ENCODE measurements at regions not wholly inside any gene's neighbourhood (a gene's known extent, or its start where the extent isn't known, plus 50 kb on each side); places are given as distances from the start of the nearest gene placed in this dataset.
"Not testable (repeated sequence)": the region's sequence is repeated elsewhere in the genome, so short reads cannot be mapped to it uniquely, and the experiment has no call there.

DNA sequence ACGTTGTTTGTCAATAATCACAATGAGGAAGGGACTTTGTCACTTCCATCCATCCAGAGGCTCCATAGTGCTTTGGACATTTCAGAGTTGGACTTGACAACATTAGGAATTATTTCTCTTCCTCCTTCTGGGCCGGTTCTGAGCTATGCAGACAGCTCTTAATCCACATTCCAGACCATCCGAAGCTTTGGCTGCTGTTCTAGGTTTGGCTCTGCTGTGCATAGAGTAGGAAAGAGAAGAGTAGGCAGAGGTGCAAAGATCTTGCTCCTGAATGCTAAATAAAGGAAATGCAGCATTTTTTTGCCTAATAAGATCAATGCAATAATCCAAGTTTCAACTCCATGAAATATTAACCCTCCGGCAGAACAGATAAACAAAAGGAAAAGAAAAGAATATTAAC, 216.3 kb upstream of the PRNP start:
- DNase-seq (ENCODE audit: low read depth), result no peak

DNA sequence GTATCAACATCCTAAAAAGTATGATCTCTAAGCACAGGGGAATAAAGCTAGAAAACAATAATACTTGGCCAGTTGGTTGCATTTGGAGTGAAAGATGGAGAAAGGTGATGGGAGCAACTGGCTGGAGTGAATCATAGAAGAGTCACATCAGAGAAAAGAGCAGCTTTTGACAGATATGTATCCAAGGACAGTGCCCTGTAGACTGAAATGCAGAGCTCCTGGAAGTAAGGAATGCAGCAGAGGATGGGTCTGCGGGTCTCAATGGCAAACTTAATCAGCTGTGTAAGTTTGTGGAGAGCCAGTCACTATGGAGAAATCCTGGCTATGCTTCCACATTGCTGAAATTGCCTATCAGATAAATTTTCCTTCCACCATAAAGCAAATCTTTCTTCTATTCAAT, 218.1 kb upstream of the PRNP start:
- DNase-seq (ENCODE audit: low read depth), result no peak

DNA sequence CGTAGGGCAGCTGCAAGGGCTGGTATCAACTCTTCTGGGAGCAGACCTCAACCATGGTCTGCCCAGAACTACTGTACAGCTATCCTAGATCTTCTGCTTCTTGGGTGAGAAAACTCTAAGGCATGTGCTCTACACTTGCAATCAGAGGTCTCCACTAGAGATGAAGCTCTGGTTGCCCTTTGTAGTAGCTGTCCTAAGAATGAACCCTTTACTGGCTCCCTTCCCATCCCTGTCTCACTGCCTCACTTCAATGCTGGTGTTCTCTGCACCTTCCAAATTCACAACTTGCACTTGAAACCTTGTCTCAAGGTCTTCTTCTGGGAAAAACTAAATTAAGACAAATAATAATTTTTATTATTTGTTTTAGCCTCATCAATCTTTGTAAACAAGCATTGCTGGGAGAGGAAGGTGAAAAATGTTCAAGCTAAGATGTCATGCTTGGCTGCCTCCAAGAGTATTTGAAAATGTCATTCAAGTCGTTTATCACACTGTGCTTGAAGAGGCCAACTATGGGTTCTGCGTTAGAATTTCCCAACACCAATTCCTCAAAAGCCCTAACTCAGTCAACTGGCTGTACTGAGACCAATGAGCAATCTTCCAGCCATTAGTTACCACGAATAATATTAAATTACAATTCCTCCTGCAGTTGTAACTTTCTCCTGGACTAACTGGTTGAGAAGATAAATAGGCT, 216.9 kb upstream of the ADRA1D start:
- no peak for DNase-seq (ENCODE audit: low read depth)

DNA sequence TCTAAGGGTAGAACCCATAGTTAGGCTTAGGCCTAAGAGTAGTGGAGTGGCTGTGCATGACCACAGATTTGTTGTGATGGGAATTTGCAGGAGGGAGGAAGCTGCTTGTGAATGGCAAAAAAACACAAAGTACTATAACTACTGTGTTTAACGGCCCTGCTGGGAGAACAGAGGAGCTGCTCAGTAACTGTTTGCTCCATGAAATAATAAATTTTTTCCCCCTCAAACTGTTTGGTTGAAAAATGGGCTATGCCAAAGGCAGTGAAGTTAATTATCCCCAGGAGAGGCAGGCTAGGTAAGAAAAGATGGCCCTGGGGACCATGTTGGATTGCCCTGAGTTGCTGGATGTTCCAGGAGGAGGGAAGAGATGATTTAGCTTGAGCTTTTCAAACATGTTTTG, 216.1 kb upstream of the ADRA1D start:
- no peak for DNase-seq (ENCODE audit: low read depth)

DNA sequence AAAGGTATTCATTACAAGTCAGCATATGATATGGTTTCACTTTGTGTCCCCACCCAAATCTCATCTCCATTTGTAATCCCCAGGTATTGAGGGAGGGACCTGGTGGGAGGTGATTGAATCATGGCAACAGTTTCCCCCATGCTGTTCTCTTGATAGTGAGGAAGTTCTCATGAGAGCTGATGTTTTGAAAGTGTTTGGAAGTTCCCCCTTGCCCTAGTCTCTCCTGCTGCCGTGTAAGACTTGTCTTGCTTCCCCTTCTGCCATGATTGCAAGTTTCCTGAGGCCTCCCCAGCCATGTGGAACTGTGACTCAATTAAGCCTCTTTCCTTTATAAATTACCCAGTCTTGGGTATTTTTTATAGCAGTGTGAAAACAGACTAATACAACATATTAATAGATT, 213.7 kb upstream of the ADRA1D start:
- DNase-seq (ENCODE audit: low read depth), result not testable (repeated sequence)

DNA sequence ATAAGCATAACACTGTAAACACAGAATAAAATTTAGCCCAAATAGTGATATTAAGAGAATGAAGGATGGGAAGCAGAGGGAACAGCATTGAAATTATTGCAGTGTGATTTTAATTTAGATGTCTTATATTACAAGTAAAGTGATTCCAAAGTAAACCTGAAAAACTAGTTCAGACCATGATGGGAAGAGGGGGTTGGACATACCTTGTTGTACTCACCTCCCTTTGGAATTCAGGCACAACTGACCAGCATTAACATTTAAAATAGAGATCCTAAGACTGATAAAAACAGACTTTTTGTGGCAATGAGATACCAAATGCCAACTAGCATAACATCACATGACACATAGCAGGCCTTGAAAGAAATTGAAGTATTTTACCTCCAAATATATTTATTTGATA, 210.0 kb upstream of the ADRA1D start:
- no peak for DNase-seq (ENCODE audit: low read depth)

DNA sequence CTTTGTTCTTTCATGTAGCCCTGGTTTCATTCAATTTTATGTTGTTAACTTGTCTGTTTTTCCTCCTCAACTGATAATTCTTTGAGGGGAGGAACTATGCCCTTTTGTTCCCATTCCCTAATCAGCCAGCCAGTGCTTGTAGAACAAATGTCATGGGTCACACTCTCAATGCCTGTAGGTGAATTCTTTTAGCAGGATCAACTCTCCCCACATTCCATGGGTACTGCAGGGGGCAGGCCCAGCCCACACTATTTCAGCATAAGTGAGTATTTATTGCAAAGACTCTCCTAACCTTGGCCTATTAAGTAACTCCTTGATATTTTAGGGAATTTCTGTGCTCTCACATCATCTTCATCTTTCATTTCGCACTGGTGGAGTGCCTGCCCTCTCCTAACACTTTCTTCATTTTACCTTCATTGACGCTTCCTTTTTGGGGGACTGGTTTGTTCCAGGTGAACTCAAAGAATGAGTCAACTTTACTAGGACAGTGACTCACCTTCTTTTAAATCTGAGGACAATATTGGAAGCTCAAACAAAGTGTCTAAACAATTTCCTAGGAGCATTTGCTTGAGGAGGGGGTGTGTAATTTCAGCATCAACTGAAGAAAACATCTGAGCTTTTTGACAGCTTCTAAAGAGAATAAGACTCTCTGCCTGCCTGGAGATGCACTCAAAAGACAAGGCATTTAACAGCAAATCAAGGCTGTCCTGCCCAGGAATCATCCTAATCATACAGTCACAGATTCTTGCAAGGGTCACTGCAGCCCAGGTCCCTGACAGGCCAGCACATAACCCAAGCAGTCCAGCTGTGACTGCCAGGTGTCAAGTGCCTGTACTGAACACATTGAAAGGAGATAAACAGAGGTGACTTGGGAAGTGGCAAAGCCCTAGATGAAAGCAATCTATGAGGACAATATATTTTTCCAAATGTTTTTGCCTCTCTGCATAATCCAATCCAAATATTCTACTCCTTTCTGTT, 208.8 kb upstream of the ADRA1D start:
- DNase-seq (ENCODE audit: low read depth), result no peak

DNA sequence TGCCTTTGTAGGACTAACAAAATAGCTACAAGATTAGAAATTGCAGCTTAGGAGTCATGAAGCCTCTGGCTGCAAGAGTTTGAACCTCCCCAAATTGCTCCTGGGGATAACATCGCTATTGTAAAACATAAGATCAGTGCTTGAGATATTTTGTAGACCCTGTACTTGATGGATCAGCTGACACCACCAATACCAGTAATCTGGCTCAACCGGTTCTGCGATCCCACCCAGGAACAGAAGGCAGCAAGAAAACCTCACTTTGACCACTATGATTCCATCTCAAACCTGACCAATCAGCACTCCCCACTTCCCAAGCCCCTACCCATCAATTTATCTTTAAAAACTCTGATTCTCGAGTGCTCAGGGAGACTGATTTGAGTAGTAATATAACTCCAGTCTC, 206.9 kb upstream of the ADRA1D start:
- DNase-seq (ENCODE audit: low read depth), result no peak

DNA sequence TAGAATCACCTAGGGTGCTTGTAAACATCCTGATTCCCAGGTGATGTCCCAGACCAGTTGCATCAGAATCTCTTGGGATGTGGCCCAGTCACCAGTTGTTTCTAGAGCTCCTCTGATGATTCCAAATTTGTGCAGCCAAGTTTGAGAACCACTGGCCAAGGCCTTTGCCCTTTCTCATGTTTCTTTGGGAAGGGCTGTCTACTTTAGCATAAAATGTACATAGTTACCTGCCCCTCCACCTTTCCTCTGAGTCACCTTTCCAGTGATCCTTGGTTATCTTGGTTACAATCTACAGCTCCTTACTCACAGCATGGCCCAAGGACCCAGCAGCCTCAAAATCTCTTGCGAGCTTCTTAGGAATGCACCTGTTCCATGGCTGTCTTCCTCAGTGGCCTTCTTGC, 206.2 kb upstream of the ADRA1D start:
- no peak for DNase-seq (ENCODE audit: low read depth)

DNA sequence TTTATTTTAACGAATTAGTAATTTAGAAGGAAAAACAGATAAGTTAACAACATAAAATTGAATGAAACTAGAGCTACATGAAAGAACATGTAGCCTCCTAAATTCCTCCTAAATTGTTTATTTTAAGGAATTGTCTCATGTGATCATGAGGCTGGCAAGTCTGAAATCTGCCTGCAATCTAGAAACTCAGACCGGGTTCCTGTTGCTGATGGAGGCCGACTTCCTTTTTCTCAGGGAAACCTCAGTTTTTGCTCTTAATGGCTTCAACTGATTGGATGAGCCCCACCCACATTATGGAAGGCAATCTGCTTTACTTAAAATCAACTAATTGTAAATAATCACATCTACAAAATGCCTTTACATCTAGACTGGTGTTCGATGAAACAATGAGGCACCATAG, 205.0 kb upstream of the ADRA1D start:
- no peak for DNase-seq (ENCODE audit: low read depth)

DNA sequence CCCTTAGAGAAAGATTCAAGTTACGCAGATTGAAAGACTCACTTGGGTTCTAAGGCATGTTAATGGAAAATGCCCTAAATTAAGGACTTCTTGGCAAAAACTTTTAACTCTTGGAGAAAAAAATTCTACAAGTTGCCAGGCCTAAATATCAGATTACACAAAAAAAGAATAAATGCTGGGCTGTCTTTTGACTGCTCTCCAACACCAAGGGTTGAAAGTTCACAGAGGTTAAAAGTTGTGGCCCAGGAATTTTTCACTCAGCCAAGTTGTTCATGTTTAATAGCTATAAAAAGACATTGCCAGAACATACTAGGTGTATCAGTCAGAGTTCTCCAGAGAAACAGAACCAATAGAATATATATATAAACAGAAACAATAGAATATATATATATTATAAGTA, 204.3 kb upstream of the ADRA1D start:
- no peak for DNase-seq (ENCODE audit: low read depth)

DNA sequence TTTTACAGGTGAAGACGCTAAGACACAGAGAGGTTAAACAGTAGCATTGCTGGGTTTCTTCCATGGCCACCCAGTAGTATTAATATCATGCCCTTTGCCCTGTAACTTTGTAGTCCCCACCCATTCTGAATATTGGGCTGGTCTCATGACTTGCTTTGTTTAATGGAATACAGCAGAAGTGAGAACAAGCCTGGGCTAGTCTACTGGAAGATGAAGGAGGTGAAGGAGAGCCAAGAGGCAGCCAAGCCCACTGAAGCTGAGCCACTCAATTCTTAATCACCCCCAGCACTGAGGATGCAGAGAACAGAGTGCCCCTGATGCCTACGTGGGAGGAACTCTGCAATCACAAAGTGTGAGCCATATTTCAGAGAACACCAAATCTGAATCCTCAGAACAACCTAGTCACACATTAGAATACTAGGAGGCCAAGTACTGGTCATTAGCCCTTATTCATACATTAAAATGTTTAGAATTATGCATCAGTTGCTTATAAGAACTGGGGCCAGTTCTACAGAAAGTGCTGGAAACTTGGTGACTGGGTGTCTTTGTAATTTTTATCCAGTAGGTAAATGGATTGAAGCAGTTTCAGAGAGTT, 202.5 kb upstream of the ADRA1D start:
- DNase-seq (ENCODE audit: low read depth), result no peak

DNA sequence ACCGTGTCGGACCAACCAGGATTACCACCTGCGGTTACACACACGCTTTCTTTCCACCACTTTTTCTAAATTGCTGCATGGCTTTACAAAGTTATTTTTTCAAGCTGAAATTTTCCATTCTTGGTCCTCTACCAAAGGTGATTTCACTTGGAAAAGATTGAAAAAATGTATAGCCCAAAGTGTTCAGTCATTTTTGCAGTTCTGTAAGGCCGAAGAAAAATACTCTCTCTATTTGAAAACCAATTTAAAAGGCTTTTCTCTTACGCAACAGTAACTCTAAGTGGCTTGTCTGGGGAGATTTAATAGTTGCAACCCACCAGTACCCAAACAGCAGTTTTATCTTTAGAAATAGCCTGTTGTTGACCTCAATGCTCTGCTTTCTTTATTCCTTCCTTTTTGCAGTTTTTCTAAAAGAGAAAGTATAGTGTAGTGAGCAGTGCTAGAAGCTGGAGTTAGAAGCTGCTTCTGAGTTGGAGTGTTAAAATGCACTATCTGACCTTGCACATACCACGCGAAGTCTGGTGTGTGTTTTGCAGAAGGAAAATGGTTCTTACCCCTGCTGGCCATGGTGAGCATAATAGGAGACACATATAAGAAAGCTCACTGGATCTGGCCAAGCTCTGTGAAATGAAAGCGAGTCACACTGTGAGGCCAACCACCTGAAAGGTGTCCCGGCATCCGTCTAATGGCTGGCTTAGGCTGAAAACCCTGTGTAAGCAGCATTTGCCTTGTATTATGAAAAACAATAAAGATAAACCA, 201.0 kb upstream of the ADRA1D start:
- DNase-seq (ENCODE audit: low read depth), result no peak

DNA sequence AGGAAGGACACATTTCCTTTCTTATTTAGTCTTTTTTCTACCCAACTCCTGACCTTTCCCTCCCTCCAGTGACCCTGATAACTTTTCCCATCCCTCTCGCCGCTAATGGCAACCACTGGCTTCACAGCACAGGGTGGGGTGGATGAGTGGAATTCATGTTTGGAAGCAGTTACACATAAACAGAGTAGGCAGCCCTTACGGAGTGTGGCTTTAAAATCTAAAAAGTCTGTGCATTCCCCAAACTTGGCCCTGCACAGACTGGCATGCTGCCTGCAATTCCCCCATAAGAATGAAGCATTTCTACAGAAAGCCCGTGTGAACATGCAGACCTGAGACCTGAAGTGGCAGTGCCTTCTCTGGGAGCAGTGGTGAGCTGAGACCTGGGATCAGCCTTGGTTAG, 196.7 kb upstream of the ADRA1D start:
- no peak for DNase-seq (ENCODE audit: low read depth)

DNA sequence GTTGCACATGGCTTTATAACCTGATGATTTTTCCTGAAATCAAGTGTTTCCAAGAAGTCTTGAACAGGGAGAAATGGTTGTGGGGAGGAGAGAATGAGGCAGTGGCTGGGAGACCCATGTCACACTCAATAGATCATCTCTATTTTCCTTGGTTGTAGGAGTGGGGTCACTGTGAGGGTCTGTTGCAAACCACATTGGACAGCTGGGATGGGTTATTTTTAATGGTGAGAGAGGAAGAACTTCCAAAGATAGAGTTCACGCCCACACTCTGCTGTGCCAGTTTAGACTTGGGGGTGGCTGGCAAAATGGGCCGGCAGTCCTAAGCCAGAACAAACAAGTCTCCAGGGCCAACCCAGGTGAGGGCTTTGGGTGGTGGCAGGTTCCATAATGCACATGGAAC, 196.2 kb upstream of the ADRA1D start:
- no peak for DNase-seq (ENCODE audit: low read depth)

DNA sequence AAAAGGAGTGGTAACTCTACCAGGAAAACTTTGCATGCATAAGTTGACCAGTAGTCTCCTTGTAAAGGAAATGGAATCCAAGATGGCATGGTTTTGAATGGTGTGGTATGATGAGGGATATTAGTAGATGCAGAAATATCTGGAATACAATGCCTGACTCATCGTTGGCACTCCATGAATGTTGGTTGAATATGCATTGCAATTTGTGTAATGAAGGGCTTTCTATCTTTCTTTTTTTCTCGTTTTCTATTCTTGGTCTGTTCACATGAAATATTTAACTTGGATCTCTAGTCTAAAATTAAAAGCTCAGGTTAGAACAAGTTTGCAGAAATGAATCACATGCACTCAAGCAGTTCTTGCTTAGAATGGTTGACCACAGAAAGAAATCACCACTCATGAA, 195.3 kb upstream of the ADRA1D start:
- DNase-seq (ENCODE audit: low read depth), result peak; percentile 55

DNA sequence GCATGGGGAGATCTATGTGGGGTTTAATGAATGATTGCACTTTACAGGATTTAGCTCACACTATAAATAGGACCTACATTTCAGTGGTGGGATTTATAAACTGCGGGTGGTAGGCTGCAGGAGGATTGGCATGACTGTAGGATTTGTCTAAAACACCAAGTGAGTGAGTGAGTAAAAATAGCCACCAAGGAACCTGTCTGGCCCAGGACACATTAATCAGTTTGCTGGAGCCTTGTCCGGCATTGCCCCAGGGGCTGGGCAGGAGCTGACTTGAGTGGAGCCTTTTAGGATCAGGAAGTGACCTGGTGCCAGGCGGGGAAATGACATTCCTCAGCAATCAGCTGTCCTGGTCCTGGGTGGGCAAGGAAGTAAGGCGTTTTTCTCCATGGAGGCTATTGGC, 193.9 kb upstream of the ADRA1D start:
- DNase-seq (ENCODE audit: low read depth), result no peak

DNA sequence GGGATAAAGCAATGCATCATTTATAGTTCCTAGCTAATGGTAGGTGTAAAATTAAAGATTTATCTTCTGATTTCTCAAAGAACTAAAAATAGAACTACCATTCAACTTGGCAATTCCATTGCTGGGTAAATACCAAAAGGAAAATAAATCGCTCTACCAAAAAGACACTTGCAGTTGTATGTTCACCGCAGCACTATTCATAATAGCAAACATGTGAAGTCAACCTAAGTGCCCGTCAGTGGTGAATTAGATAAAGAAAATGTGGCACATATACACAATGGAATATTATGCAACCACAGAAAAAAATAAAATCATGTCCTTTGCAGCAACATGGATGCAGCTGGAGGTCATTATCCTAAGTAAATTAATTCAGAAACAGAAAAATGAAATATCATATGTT, 192.8 kb upstream of the ADRA1D start:
- no peak for DNase-seq (ENCODE audit: low read depth)

DNA sequence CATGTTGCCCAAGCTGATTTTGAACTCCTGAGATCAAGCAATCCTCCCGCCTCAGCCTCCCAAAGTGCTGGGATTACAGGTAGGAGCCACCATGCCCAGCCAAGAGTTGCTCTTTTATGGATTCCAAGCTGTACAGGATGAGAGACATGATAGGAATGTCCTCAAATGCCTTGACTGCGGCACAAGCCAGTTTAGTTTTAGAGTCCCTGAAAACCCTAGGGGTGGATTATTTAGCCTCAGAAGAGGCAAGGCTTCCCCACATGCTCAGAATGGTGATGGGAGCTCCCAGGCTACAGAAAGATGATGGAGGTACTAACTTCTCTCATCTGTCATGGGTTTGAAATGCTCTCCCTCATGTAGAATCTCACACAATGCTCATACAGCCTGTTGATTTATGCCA, 192.1 kb upstream of the ADRA1D start:
- DNase-seq (ENCODE audit: low read depth), result no peak

DNA sequence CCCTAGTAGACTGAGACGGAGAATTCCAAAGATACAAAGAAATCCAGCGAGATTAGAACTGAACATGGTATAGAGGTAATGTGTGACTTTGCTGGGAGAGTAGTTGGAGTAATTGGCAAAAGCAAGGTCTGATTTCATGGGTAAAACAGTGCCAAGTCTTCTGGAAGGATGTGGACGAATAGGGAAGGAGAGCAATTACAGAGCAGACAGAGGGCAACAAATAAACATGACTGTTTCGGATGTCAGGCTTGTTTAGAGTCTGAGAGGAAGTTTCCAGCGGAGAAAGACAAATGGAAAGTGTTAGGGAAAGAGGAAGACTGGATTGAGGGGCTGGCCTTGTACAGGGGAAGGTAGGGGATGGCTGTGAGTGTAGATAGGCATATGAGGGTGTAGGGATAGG, 190.4 kb upstream of the ADRA1D start:
- no peak for DNase-seq (ENCODE audit: low read depth)

DNA sequence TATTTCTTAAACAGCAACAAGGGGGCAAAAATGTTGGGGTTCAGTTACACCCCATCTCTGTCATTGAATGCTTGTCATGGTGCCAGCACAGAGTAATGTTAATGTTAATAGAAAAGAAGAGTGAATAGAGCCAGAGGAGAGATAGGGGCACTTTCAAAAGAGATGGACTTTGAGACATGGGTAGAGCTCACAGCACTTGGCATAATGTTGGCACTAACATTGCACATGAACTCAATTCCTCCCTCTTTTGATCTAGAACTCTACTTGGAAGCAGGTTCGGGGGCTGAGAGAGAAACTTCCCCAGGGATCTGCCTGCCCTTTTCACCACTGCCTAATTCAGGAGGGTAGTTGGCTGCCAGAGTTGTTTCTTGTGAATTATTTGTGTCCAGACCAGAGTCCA, 188.0 kb upstream of the ADRA1D start:
- DNase-seq (ENCODE audit: low read depth), result no peak

Data from LHCN-M2 (cell line).